ENCODE measurements at regions not wholly inside any gene's neighbourhood (a gene's known extent, or its start where the extent isn't known, plus 50 kb on each side); places are given as distances from the start of the nearest gene placed in this dataset.

GRCh38 chr11:127105593-127106541, 105.3 kb upstream of the KIRREL3 start:
- no peak overlapping the region for H3K4me3 ChIP-seq (ENCODE audit: low read length in 3 of 3)
- H3K9me3 ChIP-seq (ENCODE audit: control insufficient read depth in 3 of 3, low read length in 3 of 3), result no peaks in the 10 kb centered on the region
- no peaks in the 10 kb centered on the region for H3K36me3 ChIP-seq (ENCODE audit: control insufficient read depth in 3 of 3, insufficient read depth in 3 of 3, low read length in 3 of 3)
- H3K27ac ChIP-seq (ENCODE audit: low read depth, low read length), result no peak overlapping the region
- H3K9ac ChIP-seq (ENCODE audit: low read depth in 1 of 3, low read length in 3 of 3), result no peak overlapping the region
- peaks cover 0 to 9% (median 0%) of the 10 kb centered on the region in 3 donors for H3K27me3 ChIP-seq (ENCODE audit: control insufficient read depth in 3 of 3, insufficient read depth in 3 of 3, low read length in 3 of 3)
- H3K4me1 ChIP-seq (ENCODE audit: control insufficient read depth in 3 of 3, insufficient read depth in 3 of 3, low read length in 3 of 3), result peaks cover 0 to 4% (median 0%) of the 10 kb centered on the region in 3 donors

GRCh38 chr11:127103586-127104388, 103.2 kb upstream of the KIRREL3 start:
- Histone ChIP-seq H3K4me3 (ENCODE audit: low read length in 3 of 3) (no peak overlapping the region), H3K36me3 (ENCODE audit: control insufficient read depth in 3 of 3, insufficient read depth in 3 of 3, low read length in 3 of 3) (no peaks in the 10 kb centered on the region)

GRCh38 chr11:127098684-127099083, 98.1 kb upstream of the KIRREL3 start:
- no peak overlapping the region for H3K27ac ChIP-seq (ENCODE audit: low read depth, low read length)
- no peaks in the 10 kb centered on the region for H3K9me3 ChIP-seq (ENCODE audit: control insufficient read depth in 3 of 3, low read length in 3 of 3)
- H3K36me3 ChIP-seq (ENCODE audit: control insufficient read depth in 3 of 3, insufficient read depth in 3 of 3, low read length in 3 of 3), result no peaks in the 10 kb centered on the region
- no peak overlapping the region for H3K9ac ChIP-seq (ENCODE audit: low read depth in 1 of 3, low read length in 3 of 3)
- no peaks in the 10 kb centered on the region for H3K27me3 ChIP-seq (ENCODE audit: control insufficient read depth in 3 of 3, insufficient read depth in 3 of 3, low read length in 3 of 3)
- no peaks in the 10 kb centered on the region for H3K4me1 ChIP-seq (ENCODE audit: control insufficient read depth in 3 of 3, insufficient read depth in 3 of 3, low read length in 3 of 3)
- H3K4me3 ChIP-seq (ENCODE audit: low read length in 3 of 3), result no peak overlapping the region

More at GRCh38 chr11:127103586-127104388, 103.2 kb upstream of the KIRREL3 start:
- no peaks in the 10 kb centered on the region for H3K9me3 ChIP-seq (ENCODE audit: control insufficient read depth in 3 of 3, low read length in 3 of 3)
- no peaks in the 10 kb centered on the region for H3K4me1 ChIP-seq (ENCODE audit: control insufficient read depth in 3 of 3, insufficient read depth in 3 of 3, low read length in 3 of 3)
- H3K27me3 ChIP-seq (ENCODE audit: control insufficient read depth in 3 of 3, insufficient read depth in 3 of 3, low read length in 3 of 3), result peaks cover 0 to 6% (median 0%) of the 10 kb centered on the region in 3 donors
- H3K9ac ChIP-seq (ENCODE audit: low read depth in 1 of 3, low read length in 3 of 3), result no peak overlapping the region
- H3K27ac ChIP-seq (ENCODE audit: low read depth, low read length), result no peak overlapping the region

- H3K9ac ChIP-seq (ENCODE audit: low read depth in 1 of 3, low read length in 3 of 3), result no peak overlapping the region
- H3K27me3 ChIP-seq (ENCODE audit: control insufficient read depth in 3 of 3, insufficient read depth in 3 of 3, low read length in 3 of 3), result peaks cover 0 to 11% (median 3%) of the 10 kb centered on the region in 3 donors
- H3K4me3 ChIP-seq (ENCODE audit: low read length in 3 of 3), result no peak overlapping the region
Measured at GRCh38 chr11:127080735-127081134, 80.2 kb upstream of the KIRREL3 start.

GRCh38 chr11:127075758-127076157, 75.2 kb upstream of the KIRREL3 start:
- Histone ChIP-seq H3K9ac (ENCODE audit: low read depth in 1 of 3, low read length in 3 of 3) (no peak overlapping the region), H3K27ac (ENCODE audit: low read depth, low read length) (no peak overlapping the region), H3K4me1 (ENCODE audit: control insufficient read depth in 3 of 3, insufficient read depth in 3 of 3, low read length in 3 of 3) (no peaks in the 10 kb centered on the region)

More at GRCh38 chr11:127080735-127081134, 80.2 kb upstream of the KIRREL3 start:
- no peaks in the 10 kb centered on the region for H3K4me1 ChIP-seq (ENCODE audit: control insufficient read depth in 3 of 3, insufficient read depth in 3 of 3, low read length in 3 of 3)
- H3K27ac ChIP-seq (ENCODE audit: low read depth, low read length), result no peak overlapping the region
- peaks cover 0 to 2% (median 0%) of the 10 kb centered on the region in 3 donors for H3K9me3 ChIP-seq (ENCODE audit: control insufficient read depth in 3 of 3, low read length in 3 of 3)
- H3K36me3 ChIP-seq (ENCODE audit: control insufficient read depth in 3 of 3, insufficient read depth in 3 of 3, low read length in 3 of 3), result no peaks in the 10 kb centered on the region

GRCh38 chr11:127074151-127074761, 73.7 kb upstream of the KIRREL3 start:
- no peaks in the 10 kb centered on the region for H3K36me3 ChIP-seq (ENCODE audit: control insufficient read depth in 3 of 3, insufficient read depth in 3 of 3, low read length in 3 of 3)
- H3K4me3 ChIP-seq (ENCODE audit: low read length in 3 of 3), result no peak overlapping the region
- no peak overlapping the region for H3K9ac ChIP-seq (ENCODE audit: low read depth in 1 of 3, low read length in 3 of 3)
- H3K27me3 ChIP-seq (ENCODE audit: control insufficient read depth in 3 of 3, insufficient read depth in 3 of 3, low read length in 3 of 3), result peaks cover 0 to 6% (median 0%) of the 10 kb centered on the region in 3 donors
- H3K4me1 ChIP-seq (ENCODE audit: control insufficient read depth in 3 of 3, insufficient read depth in 3 of 3, low read length in 3 of 3), result no peaks in the 10 kb centered on the region
- H3K9me3 ChIP-seq (ENCODE audit: control insufficient read depth in 3 of 3, low read length in 3 of 3), result no peaks in the 10 kb centered on the region
- H3K27ac ChIP-seq (ENCODE audit: low read depth, low read length), result no peak overlapping the region

More at GRCh38 chr11:127075758-127076157, 75.2 kb upstream of the KIRREL3 start:
- peaks cover 0 to 9% (median 3%) of the 10 kb centered on the region in 3 donors for H3K27me3 ChIP-seq (ENCODE audit: control insufficient read depth in 3 of 3, insufficient read depth in 3 of 3, low read length in 3 of 3)
- no peaks in the 10 kb centered on the region for H3K9me3 ChIP-seq (ENCODE audit: control insufficient read depth in 3 of 3, low read length in 3 of 3)
- no peaks in the 10 kb centered on the region for H3K36me3 ChIP-seq (ENCODE audit: control insufficient read depth in 3 of 3, insufficient read depth in 3 of 3, low read length in 3 of 3)
- H3K4me3 ChIP-seq (ENCODE audit: low read length in 3 of 3), result no peak overlapping the region

- Histone ChIP-seq H3K9me3 (ENCODE audit: control insufficient read depth in 3 of 3, low read length in 3 of 3) (no peaks in the 10 kb centered on the region), H3K9ac (ENCODE audit: low read depth in 1 of 3, low read length in 3 of 3) (no peak overlapping the region), H3K4me3 (ENCODE audit: low read length in 3 of 3) (no peak overlapping the region), H3K4me1 (ENCODE audit: control insufficient read depth in 3 of 3, insufficient read depth in 3 of 3, low read length in 3 of 3) (no peaks in the 10 kb centered on the region), H3K27ac (ENCODE audit: low read depth, low read length) (no peak overlapping the region), H3K36me3 (ENCODE audit: control insufficient read depth in 3 of 3, insufficient read depth in 3 of 3, low read length in 3 of 3) (no peaks in the 10 kb centered on the region), H3K27me3 (ENCODE audit: control insufficient read depth in 3 of 3, insufficient read depth in 3 of 3, low read length in 3 of 3) (peaks cover 0 to 6% (median 0%) of the 10 kb centered on the region in 3 donors)
Measured at GRCh38 chr11:127073621-127074020, 73.1 kb upstream of the KIRREL3 start.

- H3K4me3 ChIP-seq (ENCODE audit: low read length in 3 of 3), result no peak overlapping the region
- no peaks in the 10 kb centered on the region for H3K9me3 ChIP-seq (ENCODE audit: control insufficient read depth in 3 of 3, low read length in 3 of 3)
- no peaks in the 10 kb centered on the region for H3K36me3 ChIP-seq (ENCODE audit: control insufficient read depth in 3 of 3, insufficient read depth in 3 of 3, low read length in 3 of 3)
- no peak overlapping the region for H3K27ac ChIP-seq (ENCODE audit: low read depth, low read length)
- no peaks in the 10 kb centered on the region for H3K4me1 ChIP-seq (ENCODE audit: control insufficient read depth in 3 of 3, insufficient read depth in 3 of 3, low read length in 3 of 3)
- H3K9ac ChIP-seq (ENCODE audit: low read depth in 1 of 3, low read length in 3 of 3), result no peak overlapping the region
- peaks cover 0 to 6% (median 0%) of the 10 kb centered on the region in 3 donors for H3K27me3 ChIP-seq (ENCODE audit: control insufficient read depth in 3 of 3, insufficient read depth in 3 of 3, low read length in 3 of 3)
Measured at GRCh38 chr11:127071606-127072005, 71.0 kb upstream of the KIRREL3 start.

GRCh38 chr11:127070808-127071207, 70.2 kb upstream of the KIRREL3 start:
- Histone ChIP-seq H3K27me3 (ENCODE audit: control insufficient read depth in 3 of 3, insufficient read depth in 3 of 3, low read length in 3 of 3) (peaks cover 0 to 6% (median 0%) of the 10 kb centered on the region in 3 donors), H3K36me3 (ENCODE audit: control insufficient read depth in 3 of 3, insufficient read depth in 3 of 3, low read length in 3 of 3) (no peaks in the 10 kb centered on the region), H3K4me3 (ENCODE audit: low read length in 3 of 3) (no peak overlapping the region), H3K9me3 (ENCODE audit: control insufficient read depth in 3 of 3, low read length in 3 of 3) (no peaks in the 10 kb centered on the region), H3K27ac (ENCODE audit: low read depth, low read length) (no peak overlapping the region), H3K9ac (ENCODE audit: low read depth in 1 of 3, low read length in 3 of 3) (no peak overlapping the region), H3K4me1 (ENCODE audit: control insufficient read depth in 3 of 3, insufficient read depth in 3 of 3, low read length in 3 of 3) (no peaks in the 10 kb centered on the region)
